Lower leg skin (tissue), 4 donors: ENCODE measurements at regions not wholly inside any gene's neighbourhood (a gene's known extent, or its start where the extent isn't known, plus 50 kb on each side); places are given as distances from the start of the nearest gene placed in this dataset.

Experiments used
- DNase-seq, 2 donors: peaks; one replicate each; pipeline ENCODE4 v3.0.0-alpha.2; 2019; ENCODE audit warnings: low spot score in 2 of 2
- H3K4me3 ChIP-seq: fragments of 200-600 bp; sonication (generic); 2 replicates; pipeline ENCODE4 v1.5.1; 2017; ENCODE audit warnings: mild to moderate bottlenecking, low read depth; ENCODE audit not compliant: poor library complexity, severe bottlenecking
- CTCF ChIP-seq, 3 donors: fragments of 450-650 bp; IDR thresholded peaks; one replicate each; pipeline ENCODE4 v1.5.1; 2016; ENCODE audit warnings: antibody characterized with exemption in 3 of 3, mild to moderate bottlenecking in 3 of 3, moderate library complexity in 2 of 3
- POLR2A ChIP-seq, 2 donors: fragments of 450-650 bp; IDR thresholded peaks; one replicate each; pipeline ENCODE4 v1.6.1; 2016 to 2017; ENCODE audit warnings: antibody characterized with exemption in 2 of 2, mild to moderate bottlenecking in 1 of 2, moderate library complexity in 1 of 2
- WGBS, 2 donors: methylation state at CpG; one replicate each; pipeline ENCODE4 v1.1.5; 2018; 5-methylcytosine and 5-hydroxymethylcytosine counted together
- intact Hi-C: fragments of 100-400 bp; cut with DNase I; formaldehyde crosslinking; loops from one replicate; pipeline ENCODE4 v1.15.0; 2023; ENCODE audit warnings: low total_unique reads

- DNase-seq, result no peak
- H3K4me3 ChIP-seq, result no peak overlapping the region
- intact Hi-C loops, result no loop called here
- WGBS, 2 donors, result 81 to 82% methylated on average over 4 of the region's 4 CpGs
- TF ChIP-seq CTCF (IDR thresholded peaks at IDR 0.05) (no peak), POLR2A (IDR thresholded peaks at IDR 0.05) (no peak)
Measured at GRCh38 chr3:72665103-72665502, 183.1 kb downstream of the SHQ1 start.

DNA sequence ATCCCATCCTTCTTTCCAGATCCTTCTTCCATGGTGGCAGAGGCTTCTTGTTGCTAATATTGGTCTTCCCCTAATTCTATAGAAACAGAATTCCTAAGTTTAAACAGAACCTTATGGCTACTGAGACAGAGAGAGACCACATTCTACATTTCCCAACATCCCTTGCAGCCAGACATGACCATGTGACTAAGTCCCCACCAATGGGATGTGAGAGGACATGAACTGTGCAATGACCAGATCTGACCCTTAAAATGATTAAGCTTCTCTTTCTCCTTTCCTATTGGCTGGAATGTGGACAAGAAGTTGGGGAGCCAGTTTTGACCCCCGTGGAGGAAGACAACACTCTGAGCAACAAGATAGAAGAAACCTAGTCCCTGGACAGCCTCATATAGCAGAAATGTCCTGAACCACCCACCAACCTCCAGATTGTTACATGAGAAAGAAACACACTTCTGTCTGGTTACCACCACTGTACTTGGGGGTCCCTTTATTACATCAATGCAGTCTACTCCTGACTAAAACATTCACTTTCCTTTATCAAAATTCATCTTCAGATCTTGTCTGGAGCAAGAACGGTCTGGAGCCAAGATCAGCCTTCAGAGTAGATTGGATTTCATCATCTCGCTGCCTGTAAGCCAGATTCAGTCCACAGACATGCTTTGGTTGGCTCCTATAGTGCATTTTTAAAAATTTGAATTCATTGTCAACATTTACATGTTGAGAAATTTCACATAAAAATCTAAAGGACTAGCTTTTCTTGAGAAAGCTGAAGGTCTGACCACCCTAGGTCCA is 183.9 kb downstream of the SHQ1 start:
- WGBS, 2 donors, result 50 to 53% methylated on average over 3 of the region's 3 CpGs
- intact Hi-C loops, result no loop called here
- TF ChIP-seq POLR2A (IDR thresholded peaks at IDR 0.05) (no peak), CTCF (IDR thresholded peaks at IDR 0.05) (no peak)
- no peak for DNase-seq
- H3K4me3 ChIP-seq, result no peak overlapping the region

DNA sequence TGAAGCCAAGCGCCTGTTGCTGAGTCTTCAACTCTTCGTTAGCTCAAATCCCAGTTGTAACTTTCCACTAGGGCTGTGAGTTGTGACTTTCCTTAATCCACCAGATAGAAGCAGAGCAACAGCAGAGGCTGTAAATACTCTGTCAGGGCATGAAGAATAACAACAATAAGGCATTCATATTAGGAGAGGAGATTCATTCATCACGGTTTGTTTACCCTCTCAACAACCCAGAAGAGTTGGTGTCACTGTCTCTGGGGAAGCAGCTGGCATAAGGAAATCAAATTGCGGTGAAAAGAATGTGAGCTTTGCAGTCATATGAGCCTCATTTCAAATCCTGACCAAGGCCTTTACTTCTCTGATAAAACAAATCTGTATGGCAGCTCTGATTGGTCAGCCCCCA is 184.8 kb downstream of the SHQ1 start:
- WGBS, 2 donors, result 57 to 59% methylated on average over 4 of the region's 4 CpGs
- intact Hi-C loops, result no loop called here

GRCh38 chr3:72661115-72661457 is 187.2 kb downstream of the SHQ1 start:
- DNase-seq, result peak; percentile 55 to 89

More for the DNA sequence above, 184.8 kb downstream of the SHQ1 start:
- TF ChIP-seq CTCF (IDR thresholded peaks at IDR 0.05) (no peak), POLR2A (IDR thresholded peaks at IDR 0.05) (no peak)
- H3K4me3 ChIP-seq, result no peak overlapping the region
- no peak for DNase-seq

DNA sequence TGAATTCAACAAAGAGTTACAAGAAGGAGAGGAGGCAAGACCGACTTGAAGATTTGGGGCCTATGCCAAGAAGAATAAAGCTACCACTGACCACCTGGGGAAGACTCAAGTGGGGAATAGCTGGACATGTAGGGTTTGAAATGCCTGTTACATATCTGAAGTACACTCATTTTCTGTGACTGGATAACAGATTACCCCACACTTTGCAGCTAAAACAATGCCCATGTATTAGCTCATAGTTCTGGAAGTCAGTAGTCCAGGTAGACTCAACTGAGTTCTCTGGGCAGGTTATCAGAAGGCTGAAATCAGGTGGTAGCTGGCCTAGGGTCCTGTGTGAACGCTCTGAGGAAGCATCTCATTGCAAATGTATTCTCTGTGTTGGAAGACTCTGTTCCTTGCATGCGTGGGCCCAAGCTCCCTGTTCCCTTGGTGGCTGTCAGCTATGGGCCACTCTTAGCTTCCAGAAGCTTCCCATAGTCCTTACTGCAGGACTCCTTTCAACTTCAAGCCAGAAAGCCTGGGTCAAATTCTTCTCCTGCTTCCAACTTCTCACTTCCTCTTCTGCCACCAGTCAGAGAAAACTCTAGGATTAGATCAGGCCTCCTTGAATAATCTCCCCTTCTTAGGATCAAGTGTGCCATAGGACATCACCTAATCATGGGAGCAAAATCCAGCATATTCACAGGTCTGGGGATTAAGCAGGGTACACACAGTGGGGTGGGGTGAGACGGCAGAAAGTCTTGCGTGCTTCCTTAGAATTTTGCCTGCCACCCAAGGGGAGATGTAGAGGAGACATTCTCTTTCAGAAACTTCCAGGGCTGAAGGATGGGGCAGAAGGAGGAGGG is 187.8 kb downstream of the SHQ1 start:
- TF ChIP-seq CTCF (IDR thresholded peaks at IDR 0.05) (no peak), POLR2A (IDR thresholded peaks at IDR 0.05) (no peak)
- intact Hi-C loops, result no loop called here
- no peak for DNase-seq

More at GRCh38 chr3:72661115-72661457, 187.2 kb downstream of the SHQ1 start:
- intact Hi-C loops, result no loop called here
- TF ChIP-seq CTCF (IDR thresholded peaks at IDR 0.05) (no peak), POLR2A (IDR thresholded peaks at IDR 0.05) (no peak)
- H3K4me3 ChIP-seq, result no peak overlapping the region
- 21 to 34% methylated on average over 2 of the region's 2 CpGs for WGBS, 2 donors

More for the DNA sequence above, 187.8 kb downstream of the SHQ1 start:
- 66 to 78% methylated on average over 5 of the region's 5 CpGs for WGBS, 2 donors
- H3K4me3 ChIP-seq, result no peak overlapping the region
